GM12878 (cell line): ENCODE measurements at regions not wholly inside any gene's neighbourhood (a gene's known extent, or its start where the extent isn't known, plus 50 kb on each side); places are given as distances from the start of the nearest gene placed in this dataset.

Experiments
- ATAC-seq: fragments of 200-7000 bp; cut with Tn5 transposase; 3 replicates; pipeline ENCODE4 v1.9.1; 2020; ENCODE audit warnings: mild to moderate bottlenecking, moderate library complexity
- BruUV-seq: library from RNA; stranded (reverse); fragments of 400-500 nt; replicated peaks from 2 replicates; lab custom pipeline; 2021; lab: Mats Ljungman, UMichigan
- CTCF ChIA-PET: fragments of 300-600 bp; sonication (Branson Sonifier 250); formaldehyde crosslinking; extraction: SDS; loops from one replicate; lab custom pipeline; 2021; ENCODE audit warnings: inconsistent platforms; lab: Yijun Ruan, JAX
- POLR2A ChIA-PET: fragments of 350-600 bp; formaldehyde crosslinking; extraction: SDS; loops from one replicate; lab custom pipeline; 2021; ENCODE audit warnings: inconsistent platforms; lab: Charles Lee
- RAD21 ChIA-PET: fragments of 300-600 bp; sonication (Branson Sonifier 250); formaldehyde crosslinking; loops from one replicate; lab custom pipeline; 2023; ENCODE audit warnings: antibody characterized with exemption; ENCODE audit not compliant: unreplicated experiment; lab: Charles Lee
- SMC1A ChIA-PET: fragments of 300-600 bp; sonication (Branson Sonifier 250); formaldehyde crosslinking; loops from one replicate; lab custom pipeline; 2023; ENCODE audit not compliant: unreplicated experiment, uncharacterized antibody; lab: Charles Lee
- DNase-seq: peaks from one replicate; pipeline ENCODE4 v3.0.0-alpha.2; 2011; ENCODE audit warnings: low read depth, low spot score
- FAIRE-seq: peaks from 3 replicates; lab custom pipeline; 2011; peaks lifted over from hg19 to GRCh38; lab: Jason Lieb, UNC
- H2AFZ ChIP-seq: 2 replicates; pipeline ENCODE4 v1.6.0; 2011; ENCODE audit warnings: low read depth, low read length, control low read depth; ENCODE audit not compliant: control insufficient read depth
- H3K27ac ChIP-seq: 2 replicates; pipeline ENCODE4 v1.5.1; 2011; ENCODE audit warnings: control low read depth; ENCODE audit not compliant: control insufficient read depth, insufficient read depth
- H3K27me3 ChIP-seq, 2 experiments: replicated peaks in 1 of 2; 2 replicates each; pipeline versions ENCODE4 v1.6.0 to v1.6.1; 2011; ENCODE audit warnings: low read length in 1 of 2; ENCODE audit not compliant: control insufficient read depth in 2 of 2, insufficient read depth in 2 of 2
- H3K36me3 ChIP-seq, 2 experiments: 2 replicates each; pipeline ENCODE4 v1.5.1; 2011; ENCODE audit warnings: low read length in 1 of 2; ENCODE audit not compliant: control insufficient read depth in 2 of 2, insufficient read depth in 2 of 2
- H3K4me1 ChIP-seq: 2 replicates; pipeline ENCODE4 v1.6.1; 2011; ENCODE audit warnings: mild to moderate bottlenecking, low read length, moderate library complexity, mixed read lengths; ENCODE audit not compliant: control insufficient read depth, insufficient read depth
- H3K4me2 ChIP-seq: 2 replicates; pipeline ENCODE4 v1.6.0; 2011; ENCODE audit warnings: control low read depth; ENCODE audit not compliant: control insufficient read depth, insufficient read depth
- H3K4me3 ChIP-seq: fragments of 200-600 bp; sonication (generic); 2 replicates; pipeline ENCODE4 v1.5.1; 2016
- H3K79me2 ChIP-seq: 2 replicates; pipeline ENCODE4 v1.6.0; 2011; ENCODE audit warnings: low read length; ENCODE audit not compliant: control insufficient read depth, insufficient read depth
- H3K9ac ChIP-seq: 2 replicates; pipeline ENCODE4 v1.8.0; 2011; ENCODE audit warnings: low read length, control low read depth, mixed read lengths; ENCODE audit not compliant: control insufficient read depth, insufficient read depth
- H3K9me3 ChIP-seq: replicated peaks from 3 replicates; pipeline ENCODE4 v1.5.1; 2011; ENCODE audit warnings: mild to moderate bottlenecking, low read length; ENCODE audit not compliant: control insufficient read depth, insufficient read depth
- H4K20me1 ChIP-seq: 2 replicates; pipeline ENCODE4 v1.6.0; 2011; ENCODE audit not compliant: control insufficient read depth, insufficient read depth
- BHLHE40 ChIP-seq, 2 experiments: fragments of 450-650 bp in 1 of 2; IDR thresholded peaks; 2 replicates each; pipeline ENCODE4 v1.6.1; 2011 to 2017; ENCODE audit warnings: low read depth in 2 of 2, borderline replicate concordance in 1 of 2, improper control_type of control experiment in 1 of 2, low read length in 1 of 2, mild to moderate bottlenecking in 1 of 2
- BMI1 ChIP-seq: fragments of 450-650 bp; IDR thresholded peaks from 2 replicates; pipeline ENCODE4 v1.6.1; 2016; ENCODE audit warnings: mild to moderate bottlenecking, moderate library complexity, borderline replicate concordance
- EP300 ChIP-seq, 2 experiments: fragments of 150-350 bp in 1 of 2; IDR thresholded peaks; 2 replicates each; pipeline ENCODE4 v1.6.1; 2011 to 2012; ENCODE audit warnings: low read depth in 2 of 2, low read length in 2 of 2, borderline replicate concordance in 1 of 2, improper control_type of control experiment in 1 of 2, inconsistent platforms in 1 of 2; ENCODE audit not compliant: control insufficient read depth in 1 of 2
- FOXM1 ChIP-seq: IDR thresholded peaks from 2 replicates; pipeline ENCODE4 v1.6.1; 2012; ENCODE audit warnings: low read depth, mild to moderate bottlenecking, inconsistent platforms, low read length, moderate library complexity
- HDAC2 ChIP-seq: fragments of 200-600 bp; sonication (generic); IDR thresholded peaks from 2 replicates; pipeline ENCODE4 v1.6.1; 2017
- MTA3 ChIP-seq: IDR thresholded peaks from 2 replicates; pipeline ENCODE4 v1.6.1; 2012; ENCODE audit warnings: low read length, inconsistent platforms, borderline replicate concordance
- MYC ChIP-seq: IDR thresholded peaks from 2 replicates; pipeline ENCODE4 v1.6.1; 2011; ENCODE audit warnings: mild to moderate bottlenecking, low read length, moderate library complexity, inconsistent platforms; ENCODE audit not compliant: insufficient read depth, insufficient replicate concordance, insufficient read length, severe bottlenecking
- NR2C1 ChIP-seq: fragments of 450-650 bp; IDR thresholded peaks from 2 replicates; pipeline ENCODE4 v1.6.1; 2017; ENCODE audit warnings: antibody characterized with exemption, mild to moderate bottlenecking, moderate library complexity
- PML ChIP-seq: IDR thresholded peaks from 2 replicates; pipeline ENCODE4 v1.6.1; 2012; ENCODE audit warnings: low read length, inconsistent platforms
- SP1 ChIP-seq: IDR thresholded peaks from one replicate; pipeline ENCODE4 v1.6.1; 2011; ENCODE audit warnings: low read depth, low read length
- TARDBP ChIP-seq: IDR thresholded peaks from 2 replicates; pipeline ENCODE4 v1.6.1; 2016; ENCODE audit warnings: borderline replicate concordance
- WGBS: methylation state at CpG from one replicate; pipeline ENCODE4 v1.1.6; 2016; ENCODE audit warnings: low lambda C conversion rate; ENCODE audit not compliant: insufficient replicate concordance, insufficient coverage; ENCODE audit errors: missing lambda C conversion rate; 5-methylcytosine and 5-hydroxymethylcytosine counted together
- in situ Hi-C: fragments of 300-500 bp; cut with MboI; formaldehyde crosslinking; loops from 9 replicates; pipeline ENCODE4 v1.14.3; 2018; ENCODE audit warnings: mixed read lengths
- intact Hi-C: fragments of 100-400 bp; cut with micrococcal nuclease; formaldehyde crosslinking; loops from one replicate; pipeline ENCODE4 v1.14.2; 2022; ENCODE audit not compliant: unreplicated experiment
- TF ChIP-seq, protein P1 (sequence below): IDR thresholded peaks from 2 replicates; pipeline ENCODE4 v1.6.1; 2011; ENCODE audit warnings: low read depth, mild to moderate bottlenecking, low read length, moderate library complexity, borderline replicate concordance; ENCODE audit errors: extremely low read depth
- TF ChIP-seq, protein P2 (sequence below): fragments of 150-350 bp; IDR thresholded peaks from 2 replicates; pipeline ENCODE4 v1.6.1; 2016; ENCODE audit warnings: low read depth, low read length

DNA sequence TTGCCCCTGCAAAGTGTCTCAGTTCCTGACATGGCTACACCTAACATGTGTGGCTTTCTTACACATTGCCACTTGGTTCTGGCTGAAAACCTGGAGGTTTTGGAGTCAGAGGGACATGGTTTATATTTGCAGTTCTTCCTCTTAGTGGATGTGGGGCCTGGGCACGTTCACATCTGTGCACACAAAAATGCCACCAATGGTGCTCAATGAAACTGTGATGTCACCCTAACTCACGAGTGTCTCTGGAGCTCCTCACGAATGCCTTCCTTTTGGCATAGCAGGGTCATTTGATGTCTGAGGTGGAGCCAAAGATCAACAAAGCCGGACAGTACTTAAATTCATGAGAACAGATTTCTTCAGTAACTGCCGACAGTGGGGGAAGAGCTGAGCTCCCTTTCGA, 231.7 kb upstream of the HS6ST1 start:
- RAD21 ChIA-PET = interaction anchor here (0.6 kb wide), 1 partner anchor 89 kb away, joined by 3 read pairs; no protein-coding TSS in a partner anchor
- 28% methylated on average over 6 of the region's 6 CpGs for WGBS
- Histone ChIP-seq H3K9ac (no peak overlapping the region), H3K9me3 (no peaks in the 10 kb centered on the region), H3K79me2 (no peaks in the 10 kb centered on the region), H3K27me3 (peaks cover 2% of the 10 kb centered on the region in 2 experiments; a peak in 1 of 4 replicates), H3K4me1 (no peaks in the 10 kb centered on the region), H2AFZ (no peak overlapping the region), H4K20me1 (no peaks in the 10 kb centered on the region)
- no peak for ATAC-seq
- BruUV-seq = no TSS peak
- TF ChIP-seq, protein P1, sequence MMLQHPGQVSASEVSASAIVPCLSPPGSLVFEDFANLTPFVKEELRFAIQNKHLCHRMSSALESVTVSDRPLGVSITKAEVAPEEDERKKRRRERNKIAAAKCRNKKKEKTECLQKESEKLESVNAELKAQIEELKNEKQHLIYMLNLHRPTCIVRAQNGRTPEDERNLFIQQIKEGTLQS = no peak
- no peak for TF ChIP-seq MYC
- TF ChIP-seq HDAC2 = no peak
- TF ChIP-seq PML = no peak
- TF ChIP-seq, protein P2, sequence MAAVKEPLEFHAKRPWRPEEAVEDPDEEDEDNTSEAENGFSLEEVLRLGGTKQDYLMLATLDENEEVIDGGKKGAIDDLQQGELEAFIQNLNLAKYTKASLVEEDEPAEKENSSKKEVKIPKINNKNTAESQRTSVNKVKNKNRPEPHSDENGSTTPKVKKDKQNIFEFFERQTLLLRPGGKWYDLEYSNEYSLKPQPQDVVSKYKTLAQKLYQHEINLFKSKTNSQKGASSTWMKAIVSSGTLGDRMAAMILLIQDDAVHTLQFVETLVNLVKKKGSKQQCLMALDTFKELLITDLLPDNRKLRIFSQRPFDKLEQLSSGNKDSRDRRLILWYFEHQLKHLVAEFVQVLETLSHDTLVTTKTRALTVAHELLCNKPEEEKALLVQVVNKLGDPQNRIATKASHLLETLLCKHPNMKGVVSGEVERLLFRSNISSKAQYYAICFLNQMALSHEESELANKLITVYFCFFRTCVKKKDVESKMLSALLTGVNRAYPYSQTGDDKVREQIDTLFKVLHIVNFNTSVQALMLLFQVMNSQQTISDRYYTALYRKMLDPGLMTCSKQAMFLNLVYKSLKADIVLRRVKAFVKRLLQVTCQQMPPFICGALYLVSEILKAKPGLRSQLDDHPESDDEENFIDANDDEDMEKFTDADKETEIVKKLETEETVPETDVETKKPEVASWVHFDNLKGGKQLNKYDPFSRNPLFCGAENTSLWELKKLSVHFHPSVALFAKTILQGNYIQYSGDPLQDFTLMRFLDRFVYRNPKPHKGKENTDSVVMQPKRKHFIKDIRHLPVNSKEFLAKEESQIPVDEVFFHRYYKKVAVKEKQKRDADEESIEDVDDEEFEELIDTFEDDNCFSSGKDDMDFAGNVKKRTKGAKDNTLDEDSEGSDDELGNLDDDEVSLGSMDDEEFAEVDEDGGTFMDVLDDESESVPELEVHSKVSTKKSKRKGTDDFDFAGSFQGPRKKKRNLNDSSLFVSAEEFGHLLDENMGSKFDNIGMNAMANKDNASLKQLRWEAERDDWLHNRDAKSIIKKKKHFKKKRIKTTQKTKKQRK = no peak
- no peak for TF ChIP-seq TARDBP
- no peak for TF ChIP-seq EP300 (IDR thresholded peaks at IDR 0.05; ENCODE audit: borderline replicate concordance in 1 of 2, control insufficient read depth in 1 of 2, low read depth in 2 of 2, low read length in 2 of 2)
- no peak for TF ChIP-seq MTA3
- no peak for TF ChIP-seq BHLHE40 (IDR thresholded peaks at IDR 0.05; ENCODE audit: borderline replicate concordance in 1 of 2, low read depth in 2 of 2, low read length in 1 of 2)
- no peak for TF ChIP-seq NR2C1
- no peak for TF ChIP-seq BMI1
- TF ChIP-seq SP1 = no peak
- no peak for TF ChIP-seq FOXM1
- TF ChIP-seq, all 136 proteins: peak for 0
- no peaks in the 10 kb centered on the region for H3K36me3 ChIP-seq
- H3K27ac ChIP-seq = no peak overlapping the region
- ChIA-PET CTCF (no interaction called here), POLR2A (no interaction called here), SMC1A (no interaction called here)
- FAIRE-seq (no peak), DNase-seq (no peak)
- no peak overlapping the region for H3K4me3 ChIP-seq
- in situ Hi-C loops (no loop called here), intact Hi-C loops (no loop called here)
- H3K4me2 ChIP-seq = no peak overlapping the region
